GM18907 (cell line): ENCODE measurements at regions not wholly inside any gene's neighbourhood (a gene's known extent, or its start where the extent isn't known, plus 50 kb on each side); places are given as distances from the start of the nearest gene placed in this dataset.
"Not testable (repeated sequence)": the region's sequence is repeated elsewhere in the genome, so short reads cannot be mapped to it uniquely, and the experiment has no call there.

Experiments
- ATAC-seq: cut with Tn5 transposase; IDR thresholded peaks from one replicate; pipeline ENCODE4 v1.9.1; 2021; ENCODE audit warnings: mild to moderate bottlenecking, moderate library complexity; ENCODE audit not compliant: unreplicated experiment

- no peak for ATAC-seq
These were observed 1036.6 kb downstream of the CDH11 start for GRCh38 chr16:64085296-64085695.

DNA sequence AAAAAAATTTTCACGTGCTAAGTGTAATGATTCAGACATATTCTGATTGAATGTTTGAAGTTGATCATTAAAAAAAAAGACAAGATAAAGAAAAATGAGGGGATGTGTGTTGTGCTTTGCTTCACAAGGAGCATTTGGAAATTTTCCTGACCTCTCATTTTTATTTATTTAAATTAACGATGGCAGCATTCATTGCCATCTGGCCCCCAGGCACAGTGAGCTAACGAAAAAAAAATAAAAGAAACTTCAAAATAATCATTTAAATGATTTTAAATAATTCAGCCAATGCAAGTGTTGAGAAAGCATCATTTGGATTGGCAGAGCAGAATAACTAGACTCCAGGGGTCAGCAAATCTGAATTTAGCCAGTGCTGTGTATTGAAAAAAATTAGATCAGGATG, 1037.2 kb downstream of the CDH11 start:
- no peak for ATAC-seq

GRCh38 chr16:64083428-64084129, 1038.3 kb downstream of the CDH11 start:
- no peak for ATAC-seq

- no peak for ATAC-seq
These were observed 1044.6 kb downstream of the CDH11 start for GRCh38 chr16:64077242-64077641.

GRCh38 chr16:64074706-64075105, 1047.2 kb downstream of the CDH11 start:
- ATAC-seq, result no peak

GRCh38 chr16:64072131-64072730, 1049.6 kb downstream of the CDH11 start:
- not testable (repeated sequence) for ATAC-seq

- no peak for ATAC-seq
These were observed 1056.3 kb downstream of the CDH11 start for GRCh38 chr16:64065523-64065922.

DNA sequence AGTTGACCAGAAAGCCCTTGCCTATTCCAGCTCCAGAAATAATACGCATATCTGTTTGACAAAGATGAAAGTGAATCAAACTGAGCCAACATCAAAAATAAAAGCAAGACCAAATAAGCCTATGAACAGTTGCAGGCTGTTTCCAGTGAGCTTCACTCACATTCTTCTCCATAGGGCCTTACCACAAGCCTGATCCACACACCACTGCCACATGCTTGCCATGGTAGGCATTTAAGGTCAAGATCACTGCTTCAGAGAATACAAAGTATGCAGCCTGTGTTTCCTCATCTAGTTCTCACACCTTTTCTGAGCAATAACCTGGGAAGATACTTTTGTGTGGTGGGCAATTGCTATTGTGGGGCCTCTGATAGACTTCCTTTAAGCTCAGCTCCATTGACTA, 1060.2 kb downstream of the CDH11 start:
- ATAC-seq, result no peak

- no peak for ATAC-seq
These were observed 1061.2 kb downstream of the CDH11 start for GRCh38 chr16:64060631-64061030.

DNA sequence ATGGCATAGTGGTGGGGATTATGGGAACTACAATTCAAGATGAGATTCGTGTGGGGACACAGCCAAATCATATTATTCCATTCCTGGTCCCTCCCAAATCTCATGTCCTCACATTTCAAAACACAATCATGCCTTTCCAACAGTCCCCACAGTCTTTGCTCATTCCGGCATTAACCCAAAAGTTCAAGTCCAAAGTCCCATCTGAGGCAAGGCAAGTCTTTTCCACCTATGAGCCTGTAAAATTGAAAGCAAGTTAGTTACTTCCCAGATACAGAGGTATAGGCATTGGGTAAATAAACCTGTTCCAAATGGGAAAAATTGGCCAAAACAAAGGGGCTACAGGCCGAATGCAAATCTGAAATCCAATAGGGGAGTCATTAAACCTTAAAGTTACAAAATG, 1063.2 kb downstream of the CDH11 start:
- ATAC-seq, result no peak

GRCh38 chr16:64051824-64052223, 1070.0 kb downstream of the CDH11 start:
- no peak for ATAC-seq

DNA sequence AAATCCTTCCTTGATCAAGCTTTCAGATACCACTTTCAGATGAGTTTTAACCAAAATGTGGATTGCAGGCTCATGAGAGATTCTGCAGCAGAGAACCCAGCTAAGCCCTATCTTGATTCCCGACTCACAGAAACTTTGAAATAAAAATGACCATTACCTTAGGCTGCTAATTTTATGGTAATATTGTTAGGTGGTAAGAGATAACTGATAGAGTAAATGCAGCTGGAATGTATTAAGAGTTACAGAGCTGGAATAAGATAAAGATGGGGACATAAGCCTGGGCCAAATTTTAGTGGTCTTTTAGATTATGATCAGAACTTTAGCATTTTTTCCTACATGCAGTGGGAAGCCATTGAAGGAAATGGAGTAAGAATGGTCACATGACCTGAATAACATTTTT, 1074.0 kb downstream of the CDH11 start:
- ATAC-seq, result no peak

DNA sequence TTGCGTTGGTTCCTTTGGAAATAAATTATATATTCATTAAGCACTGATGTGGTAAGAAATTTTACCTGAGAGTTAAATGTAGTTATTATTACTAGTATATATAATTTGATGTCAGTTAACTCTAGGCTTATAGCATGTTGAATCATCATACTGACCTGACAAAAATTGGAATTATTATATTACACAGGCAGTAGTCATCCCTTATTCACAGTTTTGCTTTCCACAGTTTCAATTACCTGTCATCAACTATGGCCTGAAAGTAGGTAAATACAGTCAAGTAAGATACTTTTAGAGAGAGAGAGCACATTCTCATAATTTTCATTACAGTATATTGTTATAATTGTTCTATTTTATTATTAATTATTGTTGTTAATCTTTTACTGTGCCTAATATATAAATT, 1074.7 kb downstream of the CDH11 start:
- ATAC-seq, result no peak

DNA sequence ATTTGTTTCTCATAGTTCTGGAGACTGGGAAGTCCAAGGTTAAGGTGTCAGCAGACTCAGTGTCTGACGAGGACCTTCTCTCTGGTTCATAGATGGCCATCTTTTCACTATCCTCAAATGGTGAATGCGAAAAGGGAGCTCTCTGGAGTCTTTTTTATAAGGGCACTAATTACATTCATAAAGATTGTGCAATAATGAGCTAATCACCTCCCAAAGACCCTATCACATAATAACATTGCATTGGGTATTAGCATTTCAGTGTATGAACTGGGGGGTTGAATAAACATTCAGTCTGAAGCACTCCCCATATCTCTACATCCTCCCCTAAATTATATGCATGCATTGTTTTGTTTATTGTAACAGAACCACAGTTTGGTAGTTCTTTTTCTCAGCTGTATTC, 1086.5 kb downstream of the CDH11 start:
- ATAC-seq, result no peak

DNA sequence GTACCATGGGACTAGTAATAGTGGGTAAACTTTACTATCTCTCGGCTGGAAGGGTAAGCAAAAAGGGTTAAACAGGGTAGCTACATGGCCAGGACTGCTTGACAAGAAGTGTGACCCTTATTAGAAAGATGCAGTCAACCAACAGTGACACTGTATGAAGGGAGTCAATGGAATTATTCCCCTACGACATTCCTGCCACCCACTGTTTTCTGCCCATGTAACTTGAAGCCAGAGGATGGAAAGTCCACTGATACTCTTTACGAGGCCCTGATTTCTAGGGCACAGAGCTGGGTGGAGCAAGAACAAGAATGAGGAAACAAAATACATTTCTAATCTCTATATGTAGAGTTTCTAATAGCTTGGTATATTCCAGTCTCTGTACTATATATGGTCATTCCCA, 1102.5 kb downstream of the CDH11 start:
- no peak for ATAC-seq

GRCh38 chr16:64017796-64018195, 1104.1 kb downstream of the CDH11 start:
- ATAC-seq, result no peak

DNA sequence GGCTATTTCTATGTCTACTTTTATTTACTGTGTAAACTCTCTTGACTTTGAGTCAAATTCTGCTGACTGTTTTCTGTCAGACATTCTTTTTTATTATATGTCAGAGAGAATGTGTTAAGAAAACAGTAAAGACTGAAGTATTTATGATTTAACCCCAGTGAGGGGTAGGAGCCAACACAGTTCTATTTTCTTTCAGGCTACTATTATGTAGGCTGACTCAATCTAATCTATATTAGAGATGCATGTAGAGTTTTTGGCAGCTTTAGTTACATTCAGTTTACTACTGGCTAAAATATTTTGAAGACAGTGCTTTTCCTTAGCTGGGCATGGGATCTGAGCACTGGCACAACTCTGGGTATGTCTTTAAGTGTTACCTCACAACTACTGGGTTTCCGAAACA, 1108.0 kb downstream of the CDH11 start:
- no peak for ATAC-seq

- ATAC-seq, result no peak
These were observed 1109.7 kb downstream of the CDH11 start for GRCh38 chr16:64012166-64012565.

- ATAC-seq, result no peak
These were observed 1110.2 kb downstream of the CDH11 start for GRCh38 chr16:64011650-64012049.

GRCh38 chr16:64008131-64008530, 1113.7 kb downstream of the CDH11 start:
- no peak for ATAC-seq

- ATAC-seq, result no peak
These were observed 1117.7 kb downstream of the CDH11 start for GRCh38 chr16:64004116-64004515.

DNA sequence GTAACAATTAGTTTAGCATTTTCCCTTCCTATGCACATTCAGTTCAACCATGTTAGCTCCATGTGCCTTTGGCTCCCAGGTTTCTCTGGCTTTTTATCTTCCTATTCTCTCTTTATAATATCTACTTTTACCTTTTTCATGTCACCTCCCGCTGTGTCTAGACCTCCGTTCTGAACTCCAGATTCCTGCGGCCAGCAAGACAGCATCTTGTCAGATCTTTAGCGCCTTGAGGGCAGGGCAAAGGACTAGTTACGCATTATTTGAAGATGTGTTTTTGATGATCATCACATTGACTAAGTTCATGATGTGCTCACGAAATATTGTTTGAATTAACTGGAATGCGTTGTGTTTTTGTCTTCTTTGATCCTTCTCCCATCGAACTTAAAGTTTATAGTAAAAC, 1126.8 kb downstream of the CDH11 start:
- ATAC-seq, result no peak

DNA sequence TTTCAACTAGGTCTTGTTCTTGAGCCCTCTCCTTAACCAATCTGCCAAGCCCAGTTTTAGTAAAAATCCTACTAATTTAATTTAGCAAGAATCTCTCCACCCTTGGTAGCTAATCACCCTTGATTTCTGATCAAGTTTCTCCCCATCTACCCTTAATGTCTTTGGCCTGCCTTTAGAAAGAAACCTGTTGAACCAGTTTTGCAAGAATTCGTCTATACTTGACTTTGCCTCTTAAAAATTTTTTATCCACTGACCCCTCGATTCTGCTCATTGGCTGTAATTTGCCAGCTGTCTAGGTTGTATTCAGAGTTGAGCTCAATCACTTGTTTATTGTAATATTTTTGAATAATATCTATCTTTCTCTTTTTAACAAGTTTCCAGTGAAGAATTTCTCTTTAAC, 1138.5 kb downstream of the CDH11 start:
- no peak for ATAC-seq
